Pancreas (tissue), 10 donors: ENCODE measurements at regions not wholly inside any gene's neighbourhood (a gene's known extent, or its start where the extent isn't known, plus 50 kb on each side); places are given as distances from the start of the nearest gene placed in this dataset.

ENCODE experiments used
- ATAC-seq, 4 donors: fragments of 200-7000 bp; cut with Tn5 transposase; one replicate each; pipeline versions ENCODE4 v1.8.0 to v1.9.1; 2020; ENCODE audit warnings: mild to moderate bottlenecking in 4 of 4, moderate library complexity in 4 of 4
- DNase-seq, 6 donors: peaks; one replicate each; pipeline ENCODE4 v3.0.0-alpha.2; 2020
- FAIRE-seq: peaks from 2 replicates; lab custom pipeline; 2012; peaks lifted over from hg19 to GRCh38; lab: Jason Lieb, UNC
- H3K27ac ChIP-seq, 4 donors: fragments of 200-600 bp; sonication (generic); 1 replicate in 3 of 4; 2 replicates in 1 of 4; pipeline versions ENCODE4 v1.5.0 to v1.8.0; 2020
- H3K27me3 ChIP-seq, 4 donors: fragments of 200-600 bp; one replicate each; pipeline ENCODE4 v1.8.0; 2021
- H3K36me3 ChIP-seq, 3 donors: fragments of 200-600 bp; sonication (generic) in 1 of 3; one replicate each; pipeline versions ENCODE4 v1.5.0 to v1.8.0; 2020 to 2021
- H3K4me1 ChIP-seq, 3 donors: fragments of 200-600 bp; one replicate each; pipeline ENCODE4 v1.8.0; 2021
- H3K4me3 ChIP-seq, 4 donors: fragments of 200-600 bp; sonication (generic) in 2 of 4; one replicate each; pipeline versions ENCODE4 v1.5.0 to v1.8.0; 2020 to 2021
- H3K9me3 ChIP-seq, 4 donors: fragments of 200-600 bp; one replicate each; pipeline ENCODE4 v1.8.0; 2021
- CTCF ChIP-seq, 4 donors: fragments of 200-600 bp; sonication (generic) in 3 of 4; IDR thresholded peaks; one replicate each; pipeline versions ENCODE4 v1.5.0 to v1.8.0; 2021; ENCODE audit warnings: antibody characterized with exemption in 4 of 4
- WGBS, 2 donors: extraction: QIAGEN DNeasy Blood & Tissue Kit; methylation state at CpG; one replicate each; pipeline ENCODE4 v1.1.7; 2013; 5-methylcytosine and 5-hydroxymethylcytosine counted together
- intact Hi-C, 3 donors: fragments of 100-400 bp; cut with DNase I; formaldehyde crosslinking; loops; one replicate each; pipeline versions ENCODE4 v1.11.1 to v1.14.2; 2022
- donor health status: healthy with polysubstance abuse.
- donor health status: DM: no; HTN: no; CAD: no; lungs with moderate emphysema.
- donor health status: DM: no; HTN: no; CAD: no.
- donor health status: control.
- donor health status: control.
- donor health status: Bipolar disorder and iron deficiency.
- donor health status: DM: yes; HTN: yes; CAD: no.
- donor health status: DM: no; HTN: no; CAD: no.
- donor health status: DM: no; HTN: no; CAD: no.
- donor health status: DM: yes; HTN: yes; CAD: no.

GRCh38 chr2:236928380-236929037, 157.2 kb upstream of the COPS8 start:
- peak in 3 of 4 donors; percentile 45 to 81 (median 71) for ATAC-seq
- H3K27me3 ChIP-seq: no peaks in the 10 kb centered on the region
- H3K4me1 ChIP-seq: peaks cover 0 to 7% (median 0%) of the 10 kb centered on the region in 3 donors
- DNase-seq: no peak
- H3K36me3 ChIP-seq: no peaks in the 10 kb centered on the region
- intact Hi-C loops: no loop called here
- no peak for TF ChIP-seq CTCF (IDR thresholded peaks at IDR 0.05)
- H3K9me3 ChIP-seq: no peaks in the 10 kb centered on the region
- H3K27ac ChIP-seq: peak overlapping the region in 1 of 4 donors; percentile 47
- FAIRE-seq: no peak
- WGBS, 2 donors: 40 to 52% methylated on average over 8 of the region's 8 CpGs
- peak overlapping the region in 3 of 4 donors; percentile 5 to 22 (median 16) for H3K4me3 ChIP-seq

GRCh38 chr2:236932831-236933361, 152.8 kb upstream of the COPS8 start:
- FAIRE-seq (no peak), DNase-seq (no peak), ATAC-seq (no peak)
- WGBS, 2 donors: 92% methylated on average over 9 of the region's 9 CpGs
- H3K9me3 ChIP-seq: no peaks in the 10 kb centered on the region
- no peaks in the 10 kb centered on the region for H3K36me3 ChIP-seq
- H3K27me3 ChIP-seq: no peaks in the 10 kb centered on the region
- peaks cover 0 to 7% (median 0%) of the 10 kb centered on the region in 3 donors for H3K4me1 ChIP-seq
- intact Hi-C loops: no loop called here
- no peak for TF ChIP-seq CTCF (IDR thresholded peaks at IDR 0.05)
- H3K27ac ChIP-seq: no peak overlapping the region
- no peak overlapping the region for H3K4me3 ChIP-seq

- H3K9me3 ChIP-seq: no peaks in the 10 kb centered on the region
- WGBS, 2 donors: 85 to 86% methylated on average over 6 of the region's 6 CpGs
- no peak overlapping the region for H3K27ac ChIP-seq
- peaks cover 0 to 1% (median 0%) of the 10 kb centered on the region in 3 donors for H3K4me1 ChIP-seq
- H3K36me3 ChIP-seq: no peaks in the 10 kb centered on the region
- intact Hi-C loops: no loop called here
- no peak for FAIRE-seq
- H3K27me3 ChIP-seq: no peaks in the 10 kb centered on the region
- DNase-seq: no peak
- no peak for ATAC-seq
- TF ChIP-seq CTCF (IDR thresholded peaks at IDR 0.05): no peak
- no peak overlapping the region for H3K4me3 ChIP-seq
Measured at GRCh38 chr2:236934166-236934565, 151.5 kb upstream of the COPS8 start.

- no peak overlapping the region for H3K27ac ChIP-seq
- 93 to 99% methylated on average over 3 of the region's 3 CpGs for WGBS, 2 donors
- DNase-seq (no peak), ATAC-seq (no peak), FAIRE-seq (no peak)
- no peaks in the 10 kb centered on the region for H3K27me3 ChIP-seq
- H3K9me3 ChIP-seq: no peaks in the 10 kb centered on the region
- TF ChIP-seq CTCF (IDR thresholded peaks at IDR 0.05): no peak
- intact Hi-C loops: no loop called here
- no peaks in the 10 kb centered on the region for H3K4me1 ChIP-seq
- no peaks in the 10 kb centered on the region for H3K36me3 ChIP-seq
- no peak overlapping the region for H3K4me3 ChIP-seq
Measured at GRCh38 chr2:236934656-236935055, 151.0 kb upstream of the COPS8 start.

GRCh38 chr2:236935083-236935482, 150.6 kb upstream of the COPS8 start:
- H3K27ac ChIP-seq: no peak overlapping the region
- intact Hi-C loops: no loop called here
- WGBS, 2 donors: 79 to 82% methylated on average over 5 of the region's 5 CpGs
- no peaks in the 10 kb centered on the region for H3K9me3 ChIP-seq
- no peaks in the 10 kb centered on the region for H3K27me3 ChIP-seq
- ATAC-seq: no peak
- H3K36me3 ChIP-seq: no peaks in the 10 kb centered on the region
- no peak for TF ChIP-seq CTCF (IDR thresholded peaks at IDR 0.05)
- FAIRE-seq: no peak
- no peaks in the 10 kb centered on the region for H3K4me1 ChIP-seq
- no peak for DNase-seq
- H3K4me3 ChIP-seq: no peak overlapping the region
